GM04504 (cell line): ENCODE measurements at regions not wholly inside any gene's neighbourhood (a gene's known extent, or its start where the extent isn't known, plus 50 kb on each side); places are given as distances from the start of the nearest gene placed in this dataset.

ENCODE experiments used
- DNase-seq: peaks from one replicate; pipeline ENCODE4 v3.0.0-alpha.2; 2012; ENCODE audit warnings: low read depth

DNA sequence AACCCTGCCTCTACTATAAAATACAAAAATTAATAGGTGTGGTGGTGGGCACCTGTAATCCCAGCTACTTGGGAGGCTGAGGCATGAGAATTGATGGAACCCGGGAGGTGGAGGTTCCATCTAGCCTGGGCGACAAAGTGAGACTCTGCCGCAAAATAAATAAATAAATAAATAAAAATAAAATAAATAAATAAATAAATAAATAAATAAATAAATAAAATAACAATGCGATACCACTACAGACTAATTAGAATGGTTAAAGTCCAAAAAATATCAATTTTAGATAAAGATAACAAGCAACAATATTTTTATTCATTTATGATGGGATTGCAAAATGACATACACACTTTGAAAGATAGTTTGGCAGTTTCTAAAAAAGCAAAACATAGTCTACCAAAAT lies 1131.5 kb downstream of the SI start:
- no peak for DNase-seq

- DNase-seq: no peak
Measured at GRCh38 chr3:163943664-163944063, 1134.6 kb downstream of the SI start.

DNA sequence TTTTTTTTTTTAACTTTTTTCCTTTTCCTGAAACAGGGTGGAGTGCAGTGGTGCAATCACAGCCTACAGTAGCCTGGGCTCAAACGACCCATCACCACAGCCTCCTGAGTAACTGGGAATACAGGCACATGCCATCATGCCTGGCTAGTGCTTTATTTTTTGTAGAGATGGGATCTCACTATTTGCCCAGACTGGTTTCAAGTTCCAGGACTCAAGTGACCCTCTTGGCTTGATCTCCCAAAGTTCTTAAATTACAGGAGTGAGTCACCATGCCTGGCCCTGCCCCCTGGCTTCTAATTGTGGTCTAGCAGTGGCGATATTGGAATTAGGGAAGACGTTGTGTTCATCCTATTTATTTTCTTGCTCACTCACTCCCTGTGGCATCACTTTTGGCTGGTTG lies 1138.4 kb downstream of the SI start:
- no peak for DNase-seq

DNA sequence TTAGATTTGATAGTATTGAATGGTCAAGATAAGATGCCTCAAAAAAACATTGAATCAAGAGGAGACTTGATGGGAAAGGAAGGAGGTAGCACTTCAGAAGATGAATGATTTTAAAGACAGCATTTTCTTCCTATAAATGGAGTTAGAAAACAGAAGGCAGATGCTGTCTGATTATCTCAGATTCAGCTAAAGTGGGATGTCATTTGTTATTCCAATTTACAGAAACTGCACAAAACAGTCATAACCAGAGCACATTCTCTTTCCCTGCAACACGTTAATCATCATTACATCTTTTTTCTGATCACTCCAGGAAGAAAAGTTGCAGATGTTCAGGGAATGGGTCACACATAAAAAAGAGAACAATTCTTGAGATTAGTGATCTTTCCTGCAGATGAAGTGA lies 1141.8 kb downstream of the SI start:
- DNase-seq: no peak

- no peak for DNase-seq
Measured at GRCh38 chr3:163935411-163935810, 1142.9 kb downstream of the SI start.

- no peak for DNase-seq
Measured at GRCh38 chr3:163929069-163929652, 1149.1 kb downstream of the SI start.

- no peak for DNase-seq
Measured at GRCh38 chr3:163927521-163927920, 1150.8 kb downstream of the SI start.

DNA sequence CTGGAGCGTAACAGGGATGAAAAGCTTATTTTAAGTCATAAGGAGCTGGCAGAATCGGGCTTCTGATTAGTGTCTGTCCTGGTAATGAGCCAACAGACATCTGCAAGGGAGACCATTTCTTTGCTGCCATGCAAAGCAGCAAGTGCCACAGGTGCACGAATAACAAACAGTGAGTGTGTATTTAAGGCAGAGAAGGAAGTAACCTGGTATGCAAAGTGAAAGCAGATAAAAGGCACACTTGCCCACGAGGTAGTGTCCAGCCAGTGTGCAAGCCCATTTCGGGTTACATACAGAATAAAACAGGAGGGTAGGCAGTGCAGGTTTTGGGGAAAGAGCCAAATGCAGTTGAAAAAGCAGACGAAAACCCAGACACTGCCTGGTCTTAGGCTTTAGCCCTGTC lies 1153.7 kb downstream of the SI start:
- DNase-seq: no peak

- DNase-seq: no peak
Measured at GRCh38 chr3:163919154-163919553, 1159.1 kb downstream of the SI start.

DNA sequence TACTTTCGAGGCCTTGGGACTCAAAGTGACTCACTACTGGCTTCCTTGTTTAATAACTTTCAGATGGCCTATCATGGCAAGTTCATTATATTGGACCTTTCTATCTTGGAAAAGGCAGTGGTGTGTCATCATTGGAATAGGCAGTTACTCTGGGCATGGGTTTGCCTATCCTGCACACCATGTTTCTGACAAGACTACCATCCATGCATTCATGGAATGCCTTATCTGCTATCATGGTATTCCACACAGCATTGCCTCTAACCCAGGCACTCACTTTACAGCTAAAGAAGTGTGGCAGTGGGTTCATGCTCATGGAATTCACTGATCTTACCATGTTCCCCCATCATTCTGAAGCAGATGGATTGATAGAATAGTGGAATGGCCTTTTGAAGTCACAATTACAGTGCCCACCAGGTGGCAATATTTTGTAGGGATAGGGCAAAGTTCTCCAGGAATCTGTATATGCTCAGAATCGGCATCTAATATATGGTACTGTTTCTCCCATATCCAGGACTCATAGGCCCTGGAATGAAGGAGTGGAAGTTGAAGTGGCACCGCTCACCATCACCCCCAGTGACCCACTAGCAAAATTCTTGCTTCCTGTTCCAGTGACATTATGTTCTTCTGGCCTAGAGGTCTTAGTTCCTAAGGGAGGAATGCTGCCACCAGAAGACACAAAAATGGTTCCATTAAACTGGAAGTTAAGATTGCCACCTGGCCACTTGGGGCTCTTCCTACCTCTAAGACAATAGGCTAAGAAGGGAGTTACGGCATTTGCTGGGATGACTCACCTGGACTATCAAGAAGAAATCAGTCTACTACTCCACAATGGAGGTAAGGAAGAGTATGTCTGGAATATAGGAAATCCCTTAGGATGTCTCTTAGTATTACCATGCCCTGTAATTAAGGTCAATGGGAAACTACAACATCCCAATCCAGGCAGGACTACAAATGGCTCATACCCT lies 1161.4 kb downstream of the SI start:
- no peak for DNase-seq

DNA sequence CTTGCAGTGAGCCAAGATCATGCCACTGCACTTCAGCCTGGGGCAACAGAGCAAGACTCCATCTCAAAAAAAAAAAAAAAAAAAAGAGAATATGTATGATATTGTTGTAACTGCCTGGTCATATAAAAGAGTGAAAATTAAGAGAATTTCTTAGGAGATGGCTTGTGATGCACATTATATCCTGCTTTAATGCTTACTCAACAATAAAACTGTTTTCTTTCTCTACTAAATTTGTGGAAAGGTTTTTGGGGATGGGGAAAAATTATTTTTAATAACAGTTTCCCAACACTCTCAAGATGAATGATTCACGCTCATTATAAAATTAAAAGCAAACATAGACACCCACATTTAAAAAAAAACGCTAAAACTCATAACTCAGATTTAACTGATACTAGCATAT lies 1163.0 kb downstream of the SI start:
- no peak for DNase-seq

DNA sequence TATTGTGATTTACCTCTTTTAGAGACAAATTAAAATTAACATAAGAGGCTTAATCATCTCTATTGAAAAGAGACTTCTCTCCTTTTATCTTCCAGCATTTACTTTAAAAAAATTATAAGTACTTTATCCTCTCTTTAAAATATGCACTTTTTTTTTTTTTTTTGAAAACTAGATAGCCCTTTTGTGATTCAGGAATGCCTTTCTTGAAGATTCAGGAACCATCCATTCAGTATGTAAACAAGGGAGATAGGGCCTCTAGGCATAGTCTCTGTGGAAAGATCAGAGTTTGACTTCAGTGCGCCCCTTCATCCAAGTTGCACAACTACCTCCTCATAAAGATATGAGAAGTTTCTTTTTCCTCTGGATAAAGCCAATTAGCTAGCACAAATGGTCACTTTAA lies 1163.7 kb downstream of the SI start:
- no peak for DNase-seq

- DNase-seq: no peak
Measured at GRCh38 chr3:163891771-163892170, 1186.5 kb downstream of the SI start.

DNA sequence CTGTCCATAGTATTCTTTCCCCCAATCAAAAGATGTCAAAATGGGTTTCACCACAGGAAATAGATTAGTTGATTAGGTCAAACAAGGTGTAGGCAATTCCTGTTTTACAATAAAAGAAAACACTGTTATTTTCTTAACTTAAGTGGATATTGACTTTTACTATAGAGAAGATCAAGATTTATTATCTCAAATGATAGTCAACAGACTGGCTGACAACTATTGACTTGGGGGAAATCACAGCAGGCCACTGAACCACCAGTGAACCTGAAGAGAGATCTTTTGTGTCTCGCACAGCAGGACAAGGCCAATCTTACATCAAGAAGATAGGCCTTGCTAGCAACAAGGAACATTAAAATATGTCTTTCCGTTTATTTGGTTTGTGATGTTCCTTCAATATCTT lies 1187.6 kb downstream of the SI start:
- no peak for DNase-seq

DNA sequence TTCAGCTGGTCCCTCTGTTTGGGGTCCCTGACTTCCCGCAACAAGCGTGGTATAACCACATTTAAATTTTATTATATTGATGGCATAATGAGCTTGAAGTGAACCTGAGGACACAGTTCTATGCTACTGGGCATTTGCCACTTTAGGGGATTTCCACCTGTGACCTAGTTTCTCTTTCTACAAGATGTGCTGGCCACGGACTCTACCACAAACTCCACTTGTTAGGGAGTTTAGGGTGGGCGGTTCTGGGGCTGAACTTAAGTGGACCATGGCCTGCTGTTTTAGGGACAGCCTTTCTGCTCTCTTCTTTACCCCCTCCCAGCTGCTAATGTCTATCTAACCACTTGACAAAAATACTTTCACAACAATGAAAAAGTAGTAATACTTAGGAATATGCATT lies 1199.1 kb downstream of the SI start:
- DNase-seq: no peak

DNA sequence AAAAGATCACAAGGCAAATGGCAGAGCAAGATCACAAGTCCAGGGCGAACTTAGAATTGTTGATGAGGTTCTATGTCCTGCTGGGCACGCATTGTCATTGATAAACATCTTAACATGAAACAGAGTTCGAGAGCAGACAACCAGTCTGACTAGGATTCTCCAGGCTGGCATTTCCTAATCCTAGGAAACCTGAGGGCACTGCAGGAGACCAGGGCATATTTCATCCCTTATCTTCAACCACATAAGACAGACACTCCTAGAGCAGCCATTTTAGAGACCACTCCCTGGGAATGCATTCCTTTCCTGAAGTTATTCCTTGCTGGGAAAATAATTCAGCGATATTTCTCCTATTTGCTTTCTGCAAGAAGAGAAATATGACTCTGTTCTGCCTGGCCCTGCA lies 1199.9 kb downstream of the SI start:
- no peak for DNase-seq

GRCh38 chr3:163877805-163878204 lies 1200.5 kb downstream of the SI start:
- DNase-seq: no peak

DNA sequence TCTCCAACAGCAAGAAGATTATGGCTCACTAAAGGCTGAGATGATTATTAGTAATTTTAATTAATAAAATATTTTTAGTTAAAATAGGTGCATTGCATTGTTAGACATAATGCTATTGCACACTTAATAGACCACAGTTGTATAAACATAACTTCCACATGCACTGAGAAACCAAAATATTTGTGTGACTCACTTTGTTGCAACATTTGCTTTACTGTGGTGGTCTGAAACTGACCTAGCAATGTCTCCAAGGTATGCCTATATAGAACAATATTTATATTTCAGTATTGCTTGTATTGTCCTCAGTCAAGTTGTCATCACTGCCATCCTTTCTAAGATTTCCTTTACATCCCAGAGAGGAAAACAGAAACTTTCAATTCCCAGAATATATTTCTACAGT lies 1215.2 kb downstream of the SI start:
- no peak for DNase-seq

- DNase-seq: no peak
Measured at GRCh38 chr3:163852233-163852632, 1226.1 kb downstream of the SI start.

GRCh38 chr3:163838769-163839168 lies 1239.5 kb downstream of the SI start:
- DNase-seq: no peak

DNA sequence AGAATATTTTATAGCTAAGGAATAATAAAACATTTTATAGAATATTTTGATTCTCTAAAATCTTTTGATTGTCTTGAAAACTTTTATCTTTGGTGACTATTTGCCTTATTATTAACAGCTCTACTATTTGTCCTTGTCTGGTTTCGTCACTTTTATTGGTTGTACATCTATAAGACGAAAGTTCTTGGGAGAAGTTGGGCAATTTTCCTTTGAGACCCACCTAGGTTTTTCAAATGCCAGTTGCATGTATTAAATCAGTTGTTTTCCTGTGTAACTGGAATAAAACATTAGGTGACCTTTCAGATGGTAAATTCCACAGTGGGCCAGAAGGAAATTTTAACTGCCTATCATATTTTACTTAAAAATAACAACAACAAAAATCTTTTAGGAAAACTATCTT lies 1245.7 kb downstream of the SI start:
- no peak for DNase-seq

DNA sequence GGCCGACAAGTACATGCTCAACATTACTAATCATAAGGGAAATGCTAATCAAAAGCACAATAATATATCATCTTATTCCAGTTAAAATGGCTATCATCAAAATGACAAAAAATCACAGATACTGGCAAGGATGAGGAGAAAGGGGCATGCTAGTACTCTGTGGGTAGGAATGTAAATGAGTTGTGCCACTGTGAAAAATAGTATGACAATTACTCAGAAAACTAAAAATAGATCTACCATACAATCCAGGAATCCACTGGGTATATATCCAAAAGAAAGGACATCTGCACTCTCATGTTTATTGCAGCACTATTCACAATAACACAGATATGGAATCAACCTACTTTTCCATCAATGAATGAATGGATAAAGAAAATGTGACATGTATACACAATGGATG lies 1256.5 kb downstream of the SI start:
- DNase-seq: no peak

- no peak for DNase-seq
Measured at GRCh38 chr3:163817015-163817414, 1261.3 kb downstream of the SI start.

DNA sequence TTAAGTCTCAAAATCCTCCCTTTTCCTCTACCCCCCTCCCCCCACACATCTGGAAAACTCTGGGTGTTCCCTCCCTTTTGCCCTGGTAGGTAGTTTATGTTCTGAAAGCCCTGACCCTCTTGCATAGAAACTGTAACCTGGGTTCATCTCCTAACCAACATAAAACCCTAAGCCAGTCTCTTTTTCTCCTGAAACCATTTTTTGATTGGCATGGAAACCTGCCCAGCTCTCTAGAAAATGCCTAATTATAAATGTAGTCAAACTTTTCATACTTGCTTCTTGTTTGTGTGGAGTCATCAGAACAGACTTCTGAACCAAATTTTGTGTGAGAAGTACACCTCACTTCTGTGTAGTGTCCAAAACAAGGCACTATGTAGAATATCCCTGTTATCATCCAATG lies 1264.4 kb downstream of the SI start:
- no peak for DNase-seq
